HepG2 (cell line): ENCODE measurements at regions not wholly inside any gene's neighbourhood (a gene's known extent, or its start where the extent isn't known, plus 50 kb on each side); places are given as distances from the start of the nearest gene placed in this dataset.

Experiments used
- AGO2 ChIP-seq: fragments of 200-400 bp; formaldehyde crosslinking; optimal IDR thresholded peaks from 2 replicates; pipeline ENCODE3; 2017; ENCODE audit warnings: mild to moderate bottlenecking, low read depth, low read length, moderate library complexity
- ARID5B ChIP-seq: IDR thresholded peaks from 2 replicates; pipeline ENCODE4 v1.4.0; 2020; ENCODE audit warnings: mild to moderate bottlenecking, missing genetic modification reagents
- ATF4 ChIP-seq, 2 experiments: fragments of 450-650 bp in 1 of 2; sonication (generic) in 1 of 2; formaldehyde crosslinking; IDR thresholded peaks; 2 replicates each; pipeline versions ENCODE4 v1.5.0 to v1.8.0; 2020 to 2022; ENCODE audit warnings: mild to moderate bottlenecking in 1 of 2, missing genetic modification reagents in 1 of 2
- ATF7 ChIP-seq, 2 experiments: fragments of 450-650 bp in 1 of 2; sonication (generic) in 1 of 2; formaldehyde crosslinking in 1 of 2; IDR thresholded peaks; 2 replicates each; pipeline versions ENCODE4 v1.4.0 to v1.6.1; 2016 to 2020; ENCODE audit warnings: antibody characterized with exemption in 1 of 2, mild to moderate bottlenecking in 1 of 2, missing genetic modification reagents in 1 of 2
- DNMT3B ChIP-seq: conservative IDR thresholded peaks from 2 replicates; pipeline ENCODE4 v1.6.1; 2016; ENCODE audit warnings: missing biosample characterization, control low read depth
- FOXA3 ChIP-seq: IDR thresholded peaks from 2 replicates; pipeline ENCODE4 v1.6.1; 2016; ENCODE audit warnings: missing genetic modification reagents, missing compliant biosample characterization
- FOXP4 ChIP-seq: sonication (generic); formaldehyde crosslinking; IDR thresholded peaks from 2 replicates; pipeline ENCODE4 v1.4.0; 2020; ENCODE audit warnings: missing genetic modification reagents
- GATAD2A ChIP-seq: IDR thresholded peaks from 2 replicates; pipeline ENCODE4 v1.6.1; 2016
- HMG20A ChIP-seq: IDR thresholded peaks from 2 replicates; pipeline ENCODE4 v1.6.1; 2016; ENCODE audit warnings: borderline replicate concordance
- KLF11 ChIP-seq: IDR thresholded peaks from 2 replicates; pipeline ENCODE4 v1.6.1; 2016; ENCODE audit warnings: missing compliant biosample characterization
- MAFF ChIP-seq: IDR thresholded peaks from 2 replicates; pipeline ENCODE4 v1.6.1; 2011; ENCODE audit warnings: low read depth, low read length, improper control_type of control experiment
- MAFK ChIP-seq, 2 experiments: IDR thresholded peaks in 1 of 2; conservative IDR thresholded peaks in 1 of 2; 2 replicates each; pipeline ENCODE4 v1.6.1; 2011; ENCODE audit warnings: improper control_type of control experiment in 2 of 2, low read length in 2 of 2
- NFE2L2 ChIP-seq: fragments of 150-350 bp; IDR thresholded peaks from 2 replicates; pipeline ENCODE4 v1.6.1; 2014; ENCODE audit warnings: low read length
- RARA ChIP-seq: IDR thresholded peaks from 2 replicates; pipeline ENCODE4 v1.6.1; 2016; ENCODE audit warnings: missing genetic modification reagents, missing compliant biosample characterization
- SAP130 ChIP-seq: IDR thresholded peaks from 2 replicates; pipeline ENCODE4 v1.6.1; 2016; ENCODE audit warnings: low read depth
- SOX6 ChIP-seq, 2 experiments: fragments of 450-650 bp in 1 of 2; sonication (generic) in 1 of 2; formaldehyde crosslinking in 1 of 2; IDR thresholded peaks; 2 replicates each; pipeline versions ENCODE4 v1.4.0 to v1.6.1; 2017 to 2020; ENCODE audit warnings: antibody characterized with exemption in 1 of 2, mild to moderate bottlenecking in 1 of 2, missing genetic modification reagents in 1 of 2
- TFDP1 ChIP-seq: IDR thresholded peaks from 2 replicates; pipeline ENCODE4 v1.6.1; 2016; ENCODE audit warnings: missing compliant biosample characterization, missing genetic modification reagents, borderline replicate concordance
- THAP11 ChIP-seq: IDR thresholded peaks from 2 replicates; pipeline ENCODE4 v1.6.1; 2016; ENCODE audit warnings: missing biosample characterization, missing genetic modification reagents
- XRCC5 ChIP-seq: fragments of 200-400 bp; formaldehyde crosslinking; optimal IDR thresholded peaks from 2 replicates; pipeline ENCODE3; 2017; ENCODE audit warnings: mild to moderate bottlenecking, low read length
- ZBTB21 ChIP-seq: sonication (generic); formaldehyde crosslinking; IDR thresholded peaks from 2 replicates; pipeline ENCODE4 v1.4.0; 2020; ENCODE audit warnings: missing genetic modification reagents
- ZBTB37 ChIP-seq: sonication (generic); formaldehyde crosslinking; IDR thresholded peaks from 2 replicates; pipeline ENCODE4 v1.4.0; 2020; ENCODE audit warnings: mild to moderate bottlenecking, missing genetic modification reagents
- ZKSCAN1 ChIP-seq: fragments of 150-350 bp; IDR thresholded peaks from 2 replicates; pipeline ENCODE4 v1.6.1; 2014; ENCODE audit warnings: low read length

GRCh38 chr5:116766470-116766947 lies 191.9 kb upstream of the SEMA6A start (continued):
- peak; percentile 66; the same call in 1 of the 2 replicates for TF ChIP-seq FOXA3 (CRISPR knock-in tag)
- TF ChIP-seq ATF4 (CRISPR knock-in tag; IDR thresholded peaks at IDR 0.05), result peak in 1 of 2 experiments; percentile 77; a peak in 2 of 4 replicates
- TF ChIP-seq SAP130 (CRISPR knock-in tag), result peak; percentile 60
- peak; percentile 61 for TF ChIP-seq RARA (CRISPR knock-in tag)
- TF ChIP-seq ZBTB21 (CRISPR knock-in tag), result peak; percentile 97
- no peak for TF ChIP-seq ZKSCAN1
- no peak for TF ChIP-seq AGO2
- 0 out of 2 replicates have a peak, but pooled peaks have one; percentile 20 for TF ChIP-seq FOXP4 (CRISPR knock-in tag)
- no peak for TF ChIP-seq ZBTB37
- TF ChIP-seq HMG20A (CRISPR knock-in tag), result peak; percentile 79
- TF ChIP-seq MAFK (conservative IDR thresholded peaks at IDR 0.05 in 1 of 2, IDR thresholded peaks at IDR 0.05 in 1 of 2; ENCODE audit: low read length in 2 of 2), result 0 out of 4 replicates have a peak, but pooled peaks of 1 of the 2 experiments have one; percentile 35
- TF ChIP-seq ARID5B (CRISPR knock-in tag), result peak; percentile 84
- 0 out of 2 replicates have a peak, but pooled peaks have one; percentile 32 for TF ChIP-seq MAFF
- TF ChIP-seq SOX6 (IDR thresholded peaks at IDR 0.05), result no peak
- TF ChIP-seq SOX6 (CRISPR knock-in tag; IDR thresholded peaks at IDR 0.05), result peak; percentile 51; the same call in 1 of the 2 replicates
- TF ChIP-seq ATF7 (IDR thresholded peaks at IDR 0.05), result no peak
- no peak for TF ChIP-seq ATF7 (CRISPR knock-in tag; IDR thresholded peaks at IDR 0.05)
- peak; percentile 33; the same call in 1 of the 2 replicates for TF ChIP-seq THAP11 (CRISPR knock-in tag)
- no peak for TF ChIP-seq TFDP1
- no peak for TF ChIP-seq XRCC5
- peak; percentile 84 for TF ChIP-seq GATAD2A (CRISPR knock-in tag)
- 0 out of 2 replicates have a peak, but pooled peaks have one; percentile 33 for TF ChIP-seq DNMT3B (CRISPR knock-in tag)
- peak; percentile 59; the same call in 1 of the 2 replicates for TF ChIP-seq NFE2L2
- TF ChIP-seq KLF11 (CRISPR knock-in tag), result 0 out of 2 replicates have a peak, but pooled peaks have one; percentile 31
